Parathyroid adenoma (tissue), 2 donors: ENCODE measurements at regions not wholly inside any gene's neighbourhood (a gene's known extent, or its start where the extent isn't known, plus 50 kb on each side); places are given as distances from the start of the nearest gene placed in this dataset.

ENCODE experiments used
- H2AFZ ChIP-seq: fragments of 300-600 bp; sonication (generic); one replicate; pipeline ENCODE4 v1.7.0; 2017; ENCODE audit warnings: antibody characterized with exemption, mild to moderate bottlenecking
- H3K27ac ChIP-seq: fragments of 300-600 bp; sonication (generic); one replicate; pipeline ENCODE4 v1.7.0; 2017
- H3K27me3 ChIP-seq: fragments of 300-600 bp; sonication (generic); one replicate; pipeline ENCODE4 v1.7.0; 2017; ENCODE audit warnings: low read length; ENCODE audit not compliant: control insufficient read depth, insufficient read depth
- H3K36me3 ChIP-seq: fragments of 300-600 bp; sonication (generic); one replicate; pipeline ENCODE4 v1.7.0; 2017; ENCODE audit warnings: low read length; ENCODE audit not compliant: control insufficient read depth, insufficient read depth
- H3K4me1 ChIP-seq: fragments of 300-600 bp; sonication (generic); one replicate; pipeline ENCODE4 v1.7.0; 2017; ENCODE audit warnings: control low read depth
- H3K4me2 ChIP-seq: fragments of 300-600 bp; sonication (generic); one replicate; pipeline ENCODE4 v1.7.0; 2017; ENCODE audit warnings: low read length
- H3K4me3 ChIP-seq: fragments of 300-600 bp; sonication (generic); one replicate; pipeline ENCODE4 v1.7.0; 2017; ENCODE audit warnings: low read depth, low read length
- H3K79me2 ChIP-seq: fragments of 300-600 bp; sonication (generic); one replicate; pipeline ENCODE4 v1.7.0; 2017; ENCODE audit warnings: control low read depth
- H3K9ac ChIP-seq: fragments of 300-600 bp; sonication (generic); one replicate; pipeline ENCODE4 v1.7.0; 2017; ENCODE audit warnings: mild to moderate bottlenecking
- H3K9me3 ChIP-seq: fragments of 300-600 bp; sonication (generic); one replicate; pipeline ENCODE4 v1.7.0; 2017; ENCODE audit warnings: low read length; ENCODE audit not compliant: control insufficient read depth
- TF ChIP-seq, protein P1 (sequence below): fragments of 300-600 bp; sonication (generic); IDR thresholded peaks from one replicate; pipeline ENCODE4 v1.7.0; 2017; ENCODE audit warnings: antibody characterized with exemption, mild to moderate bottlenecking
- donor health status: primary hyperparathyroidism.

DNA sequence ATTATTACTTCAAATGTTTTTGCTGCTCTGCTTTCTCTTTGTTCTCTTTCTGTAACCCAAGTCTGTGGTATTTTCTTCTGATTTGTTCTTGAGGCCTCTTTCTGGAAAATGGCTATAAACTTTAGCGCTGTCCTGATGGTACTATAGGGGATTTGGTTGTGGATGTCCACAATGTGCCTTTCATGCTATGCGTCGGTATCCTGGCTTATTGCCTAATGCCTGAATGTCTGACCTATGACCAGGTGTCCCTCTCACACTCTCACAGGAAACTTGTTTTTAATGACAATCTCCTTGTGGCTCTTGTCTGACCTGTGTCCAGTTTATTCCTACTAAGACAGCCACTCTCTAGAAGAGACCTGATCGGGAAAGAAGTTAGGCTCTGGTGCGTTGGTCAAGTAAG is 222.4 kb upstream of the NR3C2 start:
- Histone ChIP-seq H3K36me3 (no peaks in the 10 kb centered on the region), H3K79me2 (no peaks in the 10 kb centered on the region), H3K4me2 (no peak overlapping the region), H3K27ac (no peak overlapping the region), H2AFZ (no peak overlapping the region), H3K9me3 (no peaks in the 10 kb centered on the region), H3K27me3 (no peaks in the 10 kb centered on the region), H3K9ac (no peak overlapping the region), H3K4me3 (no peak overlapping the region), H3K4me1 (no peaks in the 10 kb centered on the region)
- TF ChIP-seq, protein P1, sequence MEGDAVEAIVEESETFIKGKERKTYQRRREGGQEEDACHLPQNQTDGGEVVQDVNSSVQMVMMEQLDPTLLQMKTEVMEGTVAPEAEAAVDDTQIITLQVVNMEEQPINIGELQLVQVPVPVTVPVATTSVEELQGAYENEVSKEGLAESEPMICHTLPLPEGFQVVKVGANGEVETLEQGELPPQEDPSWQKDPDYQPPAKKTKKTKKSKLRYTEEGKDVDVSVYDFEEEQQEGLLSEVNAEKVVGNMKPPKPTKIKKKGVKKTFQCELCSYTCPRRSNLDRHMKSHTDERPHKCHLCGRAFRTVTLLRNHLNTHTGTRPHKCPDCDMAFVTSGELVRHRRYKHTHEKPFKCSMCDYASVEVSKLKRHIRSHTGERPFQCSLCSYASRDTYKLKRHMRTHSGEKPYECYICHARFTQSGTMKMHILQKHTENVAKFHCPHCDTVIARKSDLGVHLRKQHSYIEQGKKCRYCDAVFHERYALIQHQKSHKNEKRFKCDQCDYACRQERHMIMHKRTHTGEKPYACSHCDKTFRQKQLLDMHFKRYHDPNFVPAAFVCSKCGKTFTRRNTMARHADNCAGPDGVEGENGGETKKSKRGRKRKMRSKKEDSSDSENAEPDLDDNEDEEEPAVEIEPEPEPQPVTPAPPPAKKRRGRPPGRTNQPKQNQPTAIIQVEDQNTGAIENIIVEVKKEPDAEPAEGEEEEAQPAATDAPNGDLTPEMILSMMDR = no peak

DNA sequence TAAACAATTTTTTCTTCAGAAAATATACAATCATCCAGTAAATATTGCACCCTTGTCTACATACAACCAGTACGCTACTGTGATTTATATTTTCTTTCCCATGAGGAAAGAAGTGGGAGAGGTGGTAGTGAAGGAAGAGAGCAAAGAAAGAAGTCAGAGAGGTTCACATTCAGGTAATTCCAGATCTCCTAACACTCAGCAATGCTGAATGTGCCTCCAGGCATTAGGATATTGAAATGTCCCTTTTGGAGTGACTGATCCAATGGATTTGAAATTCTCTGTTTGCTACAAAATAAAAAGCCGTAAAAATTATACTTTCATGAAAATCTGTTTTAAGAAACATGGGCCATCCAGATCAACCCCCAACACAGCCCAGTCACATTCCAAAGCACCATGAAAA is 211.9 kb upstream of the NR3C2 start:
- TF ChIP-seq, protein P1 = no peak
- H3K27me3 ChIP-seq = no peaks in the 10 kb centered on the region
- no peak overlapping the region for H3K4me2 ChIP-seq
- no peak overlapping the region for H3K4me3 ChIP-seq
- no peaks in the 10 kb centered on the region for H3K4me1 ChIP-seq
- no peaks in the 10 kb centered on the region for H3K9me3 ChIP-seq
- no peak overlapping the region for H3K27ac ChIP-seq
- no peak overlapping the region for H2AFZ ChIP-seq
- no peaks in the 10 kb centered on the region for H3K79me2 ChIP-seq
- H3K36me3 ChIP-seq = no peaks in the 10 kb centered on the region
- H3K9ac ChIP-seq = no peak overlapping the region

DNA sequence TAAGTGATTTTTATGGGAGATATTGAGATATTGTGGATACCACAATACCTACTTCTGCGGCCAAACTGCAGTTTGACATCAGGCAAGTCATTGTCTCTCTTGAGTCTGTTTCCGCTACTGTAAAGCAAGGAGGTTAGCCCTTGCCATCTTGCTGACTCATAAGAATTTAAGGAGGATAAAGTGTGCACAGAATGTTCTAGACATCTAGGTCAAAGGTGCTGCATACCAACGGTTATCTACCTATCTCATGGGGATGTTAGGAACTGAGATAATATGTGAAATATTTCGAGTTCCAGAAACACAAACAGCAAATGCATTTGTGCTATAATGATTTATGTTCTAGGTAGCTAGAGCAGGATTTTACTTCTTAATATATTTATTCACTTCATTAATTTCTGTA is 211.5 kb upstream of the NR3C2 start:
- Histone ChIP-seq H3K9ac (no peak overlapping the region), H3K9me3 (no peaks in the 10 kb centered on the region), H3K79me2 (no peaks in the 10 kb centered on the region), H3K36me3 (no peaks in the 10 kb centered on the region), H3K27ac (no peak overlapping the region), H3K27me3 (no peaks in the 10 kb centered on the region), H3K4me2 (no peak overlapping the region), H3K4me1 (no peaks in the 10 kb centered on the region), H3K4me3 (no peak overlapping the region), H2AFZ (no peak overlapping the region)
- TF ChIP-seq, protein P1 = no peak

DNA sequence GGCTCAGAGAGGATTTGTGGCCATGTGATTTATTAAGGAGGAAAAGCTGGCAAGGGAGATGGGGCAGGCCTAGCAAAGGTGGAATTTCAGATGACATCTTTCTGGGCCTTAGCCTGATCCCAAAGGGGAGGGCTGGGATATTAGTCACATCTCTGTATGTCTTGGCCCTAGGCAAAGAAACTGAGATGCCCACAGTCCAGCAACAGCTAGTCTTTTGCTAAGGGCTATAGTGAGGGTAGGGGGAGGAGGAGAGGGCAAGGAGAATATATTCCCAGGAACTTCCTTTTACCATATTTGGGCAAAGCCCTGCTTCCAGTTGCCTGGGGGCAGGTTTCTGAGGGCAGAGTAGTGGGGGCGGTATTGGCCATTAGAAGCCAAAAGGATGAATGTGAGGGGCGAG is 209.8 kb upstream of the NR3C2 start:
- H3K9ac ChIP-seq = no peak overlapping the region
- no peak overlapping the region for H2AFZ ChIP-seq
- TF ChIP-seq, protein P1 = no peak
- H3K36me3 ChIP-seq = no peaks in the 10 kb centered on the region
- H3K27me3 ChIP-seq = no peaks in the 10 kb centered on the region
- no peak overlapping the region for H3K4me3 ChIP-seq
- H3K9me3 ChIP-seq = no peaks in the 10 kb centered on the region
- H3K4me2 ChIP-seq = no peak overlapping the region
- H3K27ac ChIP-seq = no peak overlapping the region
- no peaks in the 10 kb centered on the region for H3K79me2 ChIP-seq
- H3K4me1 ChIP-seq = no peaks in the 10 kb centered on the region

DNA sequence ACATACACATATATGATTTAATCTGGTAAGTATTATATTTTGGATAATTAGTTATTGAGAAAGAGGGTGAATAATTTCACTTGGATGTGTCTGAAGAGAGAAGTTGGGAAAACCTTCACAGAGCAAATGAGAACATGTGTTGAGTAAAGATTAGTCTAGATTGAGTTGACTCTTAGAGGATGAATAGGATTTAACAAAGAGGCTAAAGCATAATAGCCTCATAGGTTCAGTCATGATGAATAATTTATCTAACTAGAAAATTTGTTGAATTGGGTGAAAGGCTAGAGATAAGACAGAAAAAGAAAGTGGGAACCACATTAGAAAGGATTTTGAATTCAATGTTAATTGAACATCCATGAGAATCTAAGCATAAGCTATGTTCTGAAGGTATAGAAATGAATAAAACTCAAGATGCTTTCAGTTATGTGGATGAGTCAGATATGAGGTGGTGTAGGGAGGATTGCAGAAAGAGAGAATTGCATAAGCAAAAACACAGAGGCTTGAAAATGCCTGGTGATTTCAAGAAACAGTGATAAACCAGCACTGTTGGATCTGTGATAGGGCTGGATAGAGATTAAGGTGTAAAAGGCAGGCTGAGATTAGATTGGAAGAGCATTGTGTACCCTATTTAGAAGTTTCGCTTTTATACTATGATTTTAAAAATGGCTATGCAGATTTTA is 207.6 kb upstream of the NR3C2 start:
- Histone ChIP-seq H3K9ac (no peak overlapping the region), H3K4me2 (no peak overlapping the region), H3K9me3 (no peaks in the 10 kb centered on the region), H3K4me1 (no peaks in the 10 kb centered on the region), H3K79me2 (no peaks in the 10 kb centered on the region), H3K36me3 (no peaks in the 10 kb centered on the region), H3K27ac (no peak overlapping the region), H3K27me3 (no peaks in the 10 kb centered on the region), H2AFZ (no peak overlapping the region), H3K4me3 (no peak overlapping the region)
- TF ChIP-seq, protein P1 = no peak
